ENCODE measurements at regions not wholly inside any gene's neighbourhood (a gene's known extent, or its start where the extent isn't known, plus 50 kb on each side); places are given as distances from the start of the nearest gene placed in this dataset.
"Not testable (repeated sequence)": the region's sequence is repeated elsewhere in the genome, so short reads cannot be mapped to it uniquely, and the experiment has no call there.

- in situ Hi-C loops (cut with HindIII; ENCODE audit: low pct_ligation_motif_present, low sequenced_read_pairs), result no loop called here
- no peak for DNase-seq
- H3K4me3 ChIP-seq (ENCODE audit: low read depth, low read length), result no peak overlapping the region
- no peaks in the 10 kb centered on the region for H3K27me3 ChIP-seq (replicated peaks)
- no peak for TF ChIP-seq CTCF (IDR thresholded peaks at IDR 0.05; ENCODE audit: low read depth, low read length, missing control alignments)
- H3K27ac ChIP-seq, result no peak overlapping the region
- H3K36me3 ChIP-seq (replicated peaks), result no peaks in the 10 kb centered on the region
Observed at GRCh38 chr6:137942736-137943135, 75.7 kb downstream of the TNFAIP3 start.

- H3K27ac ChIP-seq, DNase-seq: not testable (repeated sequence)
Observed at GRCh38 chr6:137944381-137944780, 77.3 kb downstream of the TNFAIP3 start.

GRCh38 chr6:137944793-137945498 is 77.9 kb downstream of the TNFAIP3 start:
- Histone ChIP-seq H3K36me3 (replicated peaks) (no peaks in the 10 kb centered on the region), H3K4me3 (ENCODE audit: low read depth, low read length) (no peak overlapping the region), H3K27ac (no peak overlapping the region), H3K27me3 (replicated peaks) (no peaks in the 10 kb centered on the region)
- in situ Hi-C loops (cut with HindIII; ENCODE audit: low pct_ligation_motif_present, low sequenced_read_pairs), result no loop called here
- peak; percentile 37 for DNase-seq
- peak; percentile 80 for TF ChIP-seq CTCF (IDR thresholded peaks at IDR 0.05; ENCODE audit: low read depth, low read length, missing control alignments)

More at GRCh38 chr6:137944381-137944780, 77.3 kb downstream of the TNFAIP3 start:
- H3K4me3 ChIP-seq (ENCODE audit: low read depth, low read length); in situ Hi-C loops (cut with HindIII; ENCODE audit: low pct_ligation_motif_present, low sequenced_read_pairs); H3K27me3 ChIP-seq (replicated peaks); H3K36me3 ChIP-seq (replicated peaks): not testable (repeated sequence)

GRCh38 chr6:137949686-137950390 is 82.8 kb downstream of the TNFAIP3 start:
- no peak for DNase-seq
- TF ChIP-seq CTCF (IDR thresholded peaks at IDR 0.05; ENCODE audit: low read depth, low read length, missing control alignments), result no peak
- no peaks in the 10 kb centered on the region for H3K36me3 ChIP-seq (replicated peaks)

GRCh38 chr6:137950581-137950980 is 83.5 kb downstream of the TNFAIP3 start:
- DNase-seq, result no peak
- in situ Hi-C loops (cut with HindIII; ENCODE audit: low pct_ligation_motif_present, low sequenced_read_pairs), result no loop called here
- Histone ChIP-seq H3K27me3 (replicated peaks) (no peaks in the 10 kb centered on the region), H3K27ac (no peak overlapping the region), H3K4me3 (ENCODE audit: low read depth, low read length) (no peak overlapping the region), H3K36me3 (replicated peaks) (no peaks in the 10 kb centered on the region)
- TF ChIP-seq CTCF (IDR thresholded peaks at IDR 0.05; ENCODE audit: low read depth, low read length, missing control alignments), result no peak

More at GRCh38 chr6:137949686-137950390, 82.8 kb downstream of the TNFAIP3 start:
- Histone ChIP-seq H3K4me3 (ENCODE audit: low read depth, low read length) (no peak overlapping the region), H3K27me3 (replicated peaks) (no peaks in the 10 kb centered on the region), H3K27ac (no peak overlapping the region)
- in situ Hi-C loops (cut with HindIII; ENCODE audit: low pct_ligation_motif_present, low sequenced_read_pairs), result no loop called here

- H3K27me3 ChIP-seq (replicated peaks), result no peaks in the 10 kb centered on the region
- no peak overlapping the region for H3K4me3 ChIP-seq (ENCODE audit: low read depth, low read length)
- H3K27ac ChIP-seq, result no peak overlapping the region
- in situ Hi-C loops (cut with HindIII; ENCODE audit: low pct_ligation_motif_present, low sequenced_read_pairs), result no loop called here
- no peak for DNase-seq
- H3K36me3 ChIP-seq (replicated peaks), result no peaks in the 10 kb centered on the region
- no peak for TF ChIP-seq CTCF (IDR thresholded peaks at IDR 0.05; ENCODE audit: low read depth, low read length, missing control alignments)
Observed at GRCh38 chr6:137951064-137951597, 84.1 kb downstream of the TNFAIP3 start.

All from brain microvascular endothelial cell (primary cell).